Kidney tubule cell (primary cell): ENCODE measurements at regions not wholly inside any gene's neighbourhood (a gene's known extent, or its start where the extent isn't known, plus 50 kb on each side); places are given as distances from the start of the nearest gene placed in this dataset.

Source experiments
- DNase-seq: peaks from one replicate; pipeline ENCODE4 v3.0.0-alpha.2; 2018; ENCODE audit warnings: low spot score

DNA sequence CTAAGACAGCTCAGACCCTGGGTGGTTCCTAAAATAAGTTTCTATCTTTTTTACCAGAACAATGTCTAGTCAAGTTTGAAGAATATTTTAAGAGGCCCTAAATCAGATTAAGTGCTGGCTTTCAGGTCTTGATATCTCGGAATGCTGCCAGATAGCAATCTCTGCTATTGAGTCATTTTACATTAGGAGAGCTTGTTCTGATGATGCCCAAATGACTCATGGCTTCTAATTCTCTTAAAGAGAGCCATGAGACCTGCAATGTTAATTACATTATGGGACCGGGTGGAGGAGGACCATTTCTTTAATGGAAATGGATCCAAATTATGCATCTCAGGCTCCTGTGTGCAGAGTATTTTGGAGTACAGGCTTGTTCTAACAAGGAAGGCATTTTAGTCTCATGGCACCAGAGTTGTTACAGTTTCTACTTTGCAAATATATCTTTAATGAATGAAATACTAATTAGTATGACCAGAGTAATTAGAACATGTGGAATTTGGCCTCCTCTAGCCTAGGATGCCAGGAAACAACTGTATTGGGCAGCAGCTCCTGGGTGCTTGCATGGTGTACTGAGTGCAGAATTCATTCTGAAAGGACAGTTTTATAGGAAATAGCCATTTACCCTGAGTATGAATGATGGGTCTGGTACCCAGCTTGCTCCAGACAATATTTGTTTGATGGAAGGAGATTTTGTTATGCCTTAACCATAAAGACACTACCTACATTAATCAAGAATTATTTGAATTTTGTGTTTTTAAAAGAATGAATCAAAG is 94.0 kb upstream of the SULT1C3 start:
- peak; percentile 20 for DNase-seq

DNA sequence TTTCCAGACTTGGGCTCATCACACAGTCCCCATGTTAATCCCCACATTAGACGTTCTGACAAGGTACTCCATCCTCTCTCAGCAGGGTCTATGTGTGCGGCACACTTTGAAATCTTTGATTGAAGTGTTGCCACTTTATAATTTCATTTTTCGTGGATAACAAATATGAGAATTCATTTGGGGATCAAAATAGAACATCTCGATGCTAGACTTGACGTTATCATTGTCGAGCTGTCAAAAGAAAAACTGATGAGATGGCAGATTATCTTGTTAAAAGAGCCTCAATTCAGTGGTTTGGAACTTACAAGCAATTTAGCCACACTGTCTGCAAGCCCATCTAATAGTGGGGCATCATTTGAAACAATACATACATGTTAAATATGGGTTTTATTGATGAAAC is 91.2 kb upstream of the SULT1C3 start:
- DNase-seq: no peak

DNA sequence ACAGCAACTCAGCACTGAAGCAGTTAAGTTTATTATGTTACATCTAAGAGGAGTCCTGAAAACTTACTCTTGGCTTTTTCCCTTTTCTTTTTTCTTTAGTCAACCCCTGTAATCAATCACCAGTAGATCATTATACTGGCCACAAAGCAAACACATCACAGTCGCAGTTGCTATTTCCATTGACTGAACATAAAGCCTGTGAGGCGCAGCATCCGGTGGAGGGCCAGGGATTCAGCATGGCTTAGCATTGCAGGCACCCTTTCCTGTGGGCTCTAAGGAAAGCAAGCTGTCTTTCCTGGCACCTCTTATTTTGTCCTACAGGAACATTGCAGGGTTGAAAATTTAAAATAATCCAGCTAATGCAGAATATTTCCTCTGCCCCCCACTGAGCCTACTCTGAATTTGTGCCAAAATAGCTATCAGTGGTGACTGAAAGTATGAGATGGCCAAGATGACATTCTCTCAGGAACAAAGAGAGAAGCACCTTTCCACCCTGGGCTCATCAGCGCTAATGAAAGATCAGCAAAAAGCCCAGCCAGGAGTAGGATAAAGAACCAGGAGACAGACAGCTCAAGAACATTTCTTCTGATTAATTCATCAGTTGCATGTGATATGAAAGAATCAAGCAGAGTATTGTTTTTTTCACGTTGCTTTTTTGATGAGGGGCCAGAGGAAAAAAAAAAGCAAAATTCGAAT is 85.3 kb upstream of the SULT1C3 start:
- DNase-seq: no peak

DNA sequence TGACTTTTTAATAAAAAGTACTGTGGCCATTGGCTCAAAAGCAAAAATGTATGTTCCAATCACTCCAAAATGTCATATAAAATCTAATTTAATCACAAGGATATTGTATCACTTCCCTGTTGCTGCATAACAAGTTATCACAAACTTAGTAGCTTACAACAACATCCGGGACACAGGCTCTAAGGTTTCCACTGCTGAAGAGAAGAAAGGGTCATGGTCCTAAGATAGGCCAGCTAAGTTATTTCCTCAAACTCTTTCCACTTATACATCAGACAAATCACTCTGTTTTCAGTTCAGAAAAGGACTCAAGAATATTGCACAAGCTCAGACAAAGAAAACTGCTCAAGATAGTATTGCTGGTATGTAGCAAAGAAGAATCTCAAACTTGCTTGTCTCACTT is 78.5 kb upstream of the SULT1C3 start:
- no peak for DNase-seq

DNA sequence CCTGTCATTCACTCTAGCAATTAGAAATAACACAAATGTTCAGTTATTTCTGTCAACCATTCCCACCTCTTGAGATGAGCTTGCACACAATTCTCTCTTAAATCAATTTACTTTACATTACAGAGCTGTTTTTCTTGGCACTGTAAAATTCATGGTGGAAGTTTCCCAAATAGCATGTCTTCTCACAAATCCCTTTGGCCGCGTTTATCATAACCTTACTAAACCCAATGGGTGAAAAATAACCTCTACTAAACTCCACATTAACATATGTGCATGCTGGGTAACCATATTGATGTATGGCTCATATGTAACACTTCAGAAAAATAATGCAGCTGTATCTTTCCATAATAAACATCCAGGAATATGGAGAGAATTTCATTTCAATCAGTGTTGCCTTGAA is 75.5 kb upstream of the SULT1C3 start:
- no peak for DNase-seq

DNA sequence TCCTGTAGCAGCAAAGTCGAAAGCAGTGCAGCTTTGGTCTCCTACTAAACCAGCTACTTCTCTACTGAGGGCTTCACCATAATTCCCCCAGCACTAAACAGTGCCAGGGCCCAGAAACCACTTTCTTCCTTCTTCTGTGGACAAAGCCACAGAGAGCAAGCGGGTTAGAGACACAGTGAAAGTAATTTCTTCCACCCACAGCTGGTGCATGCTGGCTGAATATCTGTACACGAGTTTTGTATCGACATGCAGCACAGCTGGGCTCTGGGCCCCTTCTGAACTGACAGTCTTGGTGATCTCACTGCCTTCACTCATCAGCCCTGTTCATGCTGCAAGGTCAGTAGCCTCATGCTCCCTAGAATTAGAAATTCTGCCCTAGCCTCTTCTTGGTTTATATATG is 74.0 kb upstream of the SULT1C3 start:
- no peak for DNase-seq

DNA sequence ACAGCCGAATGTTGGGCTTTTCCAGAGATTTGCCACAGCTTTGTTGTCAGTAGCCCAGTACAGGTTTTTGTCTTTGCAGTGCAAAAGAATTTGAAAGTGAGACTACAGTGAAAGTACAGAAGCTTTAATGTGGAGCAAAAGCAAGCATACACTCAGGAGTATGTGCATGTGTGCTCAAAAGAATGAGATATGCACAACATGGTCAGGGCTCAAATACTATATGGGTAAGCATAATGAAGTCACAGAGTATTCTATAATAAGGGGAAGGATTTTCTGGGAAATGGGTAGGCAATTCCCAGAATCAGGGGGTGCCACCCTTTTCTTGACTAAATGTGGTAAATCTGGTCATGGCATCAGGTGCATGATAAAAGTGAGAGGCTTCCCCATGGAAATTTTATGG is 72.1 kb upstream of the SULT1C3 start:
- DNase-seq: no peak

DNA sequence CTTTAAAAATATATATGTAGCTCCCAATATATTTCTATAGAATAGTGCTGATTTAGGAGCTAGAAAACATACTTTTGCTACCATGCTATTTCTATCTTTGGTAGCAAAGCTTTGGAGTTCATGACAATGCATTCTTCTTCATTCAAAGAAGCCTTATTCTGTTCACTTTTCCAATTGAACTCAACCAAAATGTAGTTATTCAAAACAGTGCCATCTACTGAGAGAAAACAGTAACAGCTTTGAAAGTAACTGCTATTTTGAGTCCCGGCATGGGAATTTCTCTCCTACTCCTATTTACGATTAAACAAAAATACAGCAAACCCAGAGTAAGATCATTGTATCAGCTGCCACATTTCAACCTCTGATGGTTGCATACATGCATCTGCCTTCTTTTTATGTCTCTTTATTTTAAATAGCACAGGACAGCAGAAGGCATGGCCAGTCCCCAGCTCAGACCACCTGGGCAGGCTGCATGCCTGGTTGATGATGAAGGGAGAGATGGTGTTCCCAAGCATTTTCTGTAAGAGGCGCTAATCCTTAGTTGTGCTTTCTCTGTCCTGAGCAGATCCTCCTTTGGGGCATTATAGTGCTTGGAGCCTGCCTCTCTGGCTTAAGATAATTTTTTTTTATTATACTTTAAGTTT is 69.7 kb upstream of the SULT1C3 start:
- peak; percentile 29 for DNase-seq

DNA sequence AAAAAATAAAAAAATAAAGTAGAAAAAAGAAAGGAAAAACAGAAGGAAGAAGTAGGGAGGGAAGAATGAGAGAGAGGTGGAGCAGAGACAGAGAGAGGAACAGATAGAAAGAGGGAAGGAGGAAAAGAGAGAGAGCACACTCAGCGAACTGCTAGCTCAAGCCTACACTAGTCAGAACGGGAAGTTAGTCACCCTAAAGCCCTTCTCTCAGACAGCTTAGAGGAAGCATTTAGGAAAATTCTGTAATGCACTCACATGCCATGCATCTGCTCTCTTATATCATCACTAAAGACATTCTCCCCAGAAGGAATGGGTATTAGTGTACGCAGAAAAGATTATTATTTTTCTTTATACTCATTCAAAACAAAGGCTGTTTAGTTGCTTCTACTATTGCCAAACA is 68.1 kb upstream of the SULT1C3 start:
- DNase-seq: no peak

DNA sequence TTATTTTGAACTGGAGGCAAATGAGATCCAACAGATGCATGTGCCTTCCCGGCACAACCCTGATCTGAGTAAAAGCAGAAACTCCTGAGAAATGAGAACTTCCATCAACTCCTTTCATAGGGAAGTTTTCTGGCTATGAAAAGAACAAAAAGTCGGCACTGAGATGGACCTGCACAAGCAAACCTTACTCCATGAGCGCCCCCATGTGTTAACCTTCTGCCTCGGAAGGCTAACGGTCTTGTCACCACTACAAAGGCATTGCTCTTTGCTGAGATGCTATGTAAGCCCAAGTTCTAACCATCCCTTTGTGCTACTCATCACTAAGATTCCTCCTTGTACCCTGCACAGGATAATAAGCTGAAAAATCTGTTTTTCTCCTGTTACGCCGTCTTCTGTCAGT is 57.3 kb upstream of the SULT1C3 start:
- peak; percentile 4 for DNase-seq

DNA sequence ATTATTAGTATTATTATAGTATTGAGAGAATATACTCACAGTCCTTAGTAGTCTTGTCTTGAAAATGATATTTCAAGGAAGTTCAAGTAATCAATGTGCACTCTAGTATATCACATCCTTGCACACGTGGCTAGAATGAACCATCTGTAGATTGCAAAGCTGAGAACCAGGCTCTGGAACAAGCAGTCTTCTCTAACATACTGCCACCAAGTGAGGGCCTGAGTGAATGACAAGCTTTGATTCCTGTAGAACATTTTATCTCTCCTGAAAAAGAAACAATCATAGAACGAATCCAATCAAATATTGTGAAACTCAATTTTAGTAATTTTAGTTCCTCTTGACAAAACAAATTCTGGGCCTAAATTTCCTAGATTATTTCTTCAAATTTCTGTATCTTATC is 55.3 kb upstream of the SULT1C3 start:
- DNase-seq: peak; percentile 31

DNA sequence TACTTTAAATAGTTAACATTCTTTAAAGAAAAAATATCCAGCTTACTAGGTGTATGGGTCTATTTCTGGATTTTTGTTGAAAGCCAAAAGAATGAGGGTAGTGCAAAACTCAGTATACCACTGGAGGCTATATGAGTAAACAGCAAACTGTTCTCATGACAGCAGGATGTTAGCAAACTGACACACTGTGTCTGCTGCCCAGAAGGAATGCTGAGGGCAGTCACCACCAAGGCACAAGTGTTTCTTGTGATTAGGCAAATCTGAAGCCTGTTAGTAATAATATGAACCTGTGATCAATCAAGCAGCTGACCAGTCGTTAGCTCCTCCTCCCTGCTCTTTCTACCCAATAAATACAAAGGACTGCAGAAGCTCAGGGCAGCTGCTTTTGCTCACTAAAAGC is 50.5 kb upstream of the SULT1C3 start:
- peak; percentile 81 for DNase-seq
